ENCODE measurements at regions not wholly inside any gene's neighbourhood (a gene's known extent, or its start where the extent isn't known, plus 50 kb on each side); places are given as distances from the start of the nearest gene placed in this dataset.

DNA sequence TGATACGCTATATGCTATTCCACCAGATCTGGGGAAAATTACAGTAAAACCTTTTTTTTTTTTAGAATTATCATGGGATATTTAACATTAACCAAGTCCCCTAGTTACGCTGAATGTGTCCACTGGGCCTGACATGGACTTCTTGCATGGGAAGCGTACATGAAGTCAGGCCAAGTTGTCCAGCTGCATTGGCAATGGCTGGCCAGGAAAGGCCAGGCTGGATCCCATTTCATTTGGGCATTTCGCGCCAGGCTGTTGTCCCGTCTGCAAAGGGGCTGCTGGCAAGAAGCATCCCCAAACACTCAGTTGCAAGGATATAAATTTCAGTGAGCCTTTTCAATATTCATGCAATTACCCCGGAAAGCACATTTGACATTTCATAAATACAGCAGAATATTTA is 933.3 kb downstream of the GRID1 start:
- Mint-ChIP-seq H3K4me3 (no peak overlapping the region), H3K27me3 (peaks cover 11 to 20% of the 10 kb centered on the region in 2 donors), H3K4me1 (no peaks in the 10 kb centered on the region), H3K36me3 (no peaks in the 10 kb centered on the region), H3K27ac (no peak overlapping the region), H3K9me3 (peaks cover 0 to 4% (median 0%) of the 10 kb centered on the region in 3 donors)
- Histone ChIP-seq H3K27ac (ENCODE audit: low read length) (no peak overlapping the region), H3K36me3 (ENCODE audit: control insufficient read depth in 2 of 2, extremely low read depth in 1 of 2, insufficient read depth in 1 of 2, low read length in 1 of 2) (no peaks in the 10 kb centered on the region), H3K27me3 (replicated peaks in 1 of 2; ENCODE audit: control insufficient read depth in 2 of 2, extremely low read depth in 1 of 2, insufficient read depth in 2 of 2, low read length in 1 of 2) (peaks cover 0 to 5% of the 10 kb centered on the region in 2 experiments), H3K4me1 (ENCODE audit: control insufficient read depth in 1 of 2, extremely low read depth in 1 of 2, insufficient read depth in 2 of 2, low read length in 2 of 2) (no peaks in the 10 kb centered on the region), H3K4me3 (ENCODE audit: control insufficient read depth in 1 of 2, extremely low read depth in 1 of 2, low read length in 1 of 2) (no peak overlapping the region), H3K9me3 (no peaks in the 10 kb centered on the region)
- WGBS (ENCODE audit: insufficient coverage), result 87% methylated on average over 3 of the region's 7 CpGs
- DNase-seq, result no peak
- no peak for ATAC-seq (replicated peaks in 1 of 4)
- ChIA-PET CTCF (no interaction called here), POLR2A (no interaction called here)

DNA sequence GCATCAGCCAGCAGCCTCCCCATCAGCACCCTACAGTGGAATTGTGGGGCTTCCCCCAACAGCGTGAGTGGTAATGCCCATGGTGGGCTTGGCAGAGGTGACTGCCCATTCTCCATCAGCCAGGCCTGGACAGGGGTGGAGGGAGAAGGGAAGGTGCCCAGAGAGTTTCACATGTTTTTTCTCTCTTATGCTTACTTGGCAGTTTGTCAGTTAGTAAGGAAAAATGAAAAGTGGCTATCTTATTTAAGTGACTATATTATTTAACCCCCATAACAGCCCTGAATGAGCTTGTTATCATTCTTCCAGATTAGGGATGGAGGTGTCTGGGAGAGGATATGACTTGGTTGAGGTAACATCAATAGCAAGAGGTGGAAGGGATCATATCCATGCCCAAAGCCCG is 921.7 kb downstream of the GRID1 start:
- no peak overlapping the region for H3K27ac Mint-ChIP-seq
- ChIA-PET POLR2A (no interaction called here), CTCF (no interaction called here)
- Histone ChIP-seq H3K36me3 (ENCODE audit: control insufficient read depth in 2 of 2, extremely low read depth in 1 of 2, insufficient read depth in 1 of 2, low read length in 1 of 2) (no peaks in the 10 kb centered on the region), H3K4me3 (ENCODE audit: control insufficient read depth in 1 of 2, extremely low read depth in 1 of 2, low read length in 1 of 2) (no peak overlapping the region), H3K4me1 (ENCODE audit: control insufficient read depth in 1 of 2, extremely low read depth in 1 of 2, insufficient read depth in 2 of 2, low read length in 2 of 2) (no peaks in the 10 kb centered on the region), H3K9me3 (no peaks in the 10 kb centered on the region), H3K27me3 (replicated peaks in 1 of 2; ENCODE audit: control insufficient read depth in 2 of 2, extremely low read depth in 1 of 2, insufficient read depth in 2 of 2, low read length in 1 of 2) (peaks cover 0 to 3% of the 10 kb centered on the region in 2 experiments), H3K27ac (ENCODE audit: low read length) (no peak overlapping the region)
- ATAC-seq (replicated peaks in 1 of 4) (no peak), DNase-seq (no peak)
- no peaks in the 10 kb centered on the region for H3K36me3 Mint-ChIP-seq
- no peaks in the 10 kb centered on the region for H3K9me3 Mint-ChIP-seq
- H3K4me3 Mint-ChIP-seq, result no peak overlapping the region
- WGBS (ENCODE audit: insufficient coverage), result no CpG with 5 or more reads among the region's 2 CpGs
- H3K4me1 Mint-ChIP-seq, result no peaks in the 10 kb centered on the region
- peaks cover 0 to 7% of the 10 kb centered on the region in 2 donors for H3K27me3 Mint-ChIP-seq

DNA sequence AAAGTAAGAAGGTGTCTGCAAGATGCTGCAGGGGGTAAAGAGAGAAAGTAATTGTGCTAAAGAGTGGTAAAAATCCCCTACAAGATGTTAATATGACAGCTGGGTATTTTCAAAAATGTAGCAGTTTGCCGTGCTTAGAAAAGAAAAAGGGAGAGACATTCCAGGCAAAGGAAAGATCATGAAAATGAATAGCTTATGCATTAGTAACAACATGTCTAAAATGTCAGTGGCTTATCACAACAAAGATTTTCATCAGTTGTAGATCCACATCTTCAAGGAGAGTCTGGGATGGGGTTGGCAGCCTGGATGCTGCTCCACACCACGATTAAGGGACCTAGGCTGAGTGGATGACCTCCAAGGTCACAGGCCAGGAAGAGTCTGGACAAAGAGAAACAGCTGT is 920.9 kb downstream of the GRID1 start:
- ChIA-PET CTCF (no interaction called here), POLR2A (no interaction called here)
- ATAC-seq (replicated peaks in 1 of 4), result no peak
- H3K9me3 Mint-ChIP-seq, result no peaks in the 10 kb centered on the region
- no peak overlapping the region for H3K4me3 ChIP-seq (ENCODE audit: control insufficient read depth in 1 of 2, extremely low read depth in 1 of 2, low read length in 1 of 2)
- 38% methylated on average over 1 of the region's 2 CpGs for WGBS (ENCODE audit: insufficient coverage)
- H3K4me1 Mint-ChIP-seq, result no peaks in the 10 kb centered on the region
- H3K27me3 ChIP-seq (replicated peaks in 1 of 2; ENCODE audit: control insufficient read depth in 2 of 2, extremely low read depth in 1 of 2, insufficient read depth in 2 of 2, low read length in 1 of 2), result peaks cover 0 to 3% of the 10 kb centered on the region in 2 experiments
- H3K36me3 Mint-ChIP-seq, result no peaks in the 10 kb centered on the region
- H3K27me3 Mint-ChIP-seq, result peaks cover 0 to 4% of the 10 kb centered on the region in 2 donors
- H3K27ac ChIP-seq (ENCODE audit: low read length), result no peak overlapping the region
- no peak overlapping the region for H3K4me3 Mint-ChIP-seq
- DNase-seq, result no peak
- no peaks in the 10 kb centered on the region for H3K9me3 ChIP-seq
- no peaks in the 10 kb centered on the region for H3K4me1 ChIP-seq (ENCODE audit: control insufficient read depth in 1 of 2, extremely low read depth in 1 of 2, insufficient read depth in 2 of 2, low read length in 2 of 2)
- H3K36me3 ChIP-seq (ENCODE audit: control insufficient read depth in 2 of 2, extremely low read depth in 1 of 2, insufficient read depth in 1 of 2, low read length in 1 of 2), result no peaks in the 10 kb centered on the region
- no peak overlapping the region for H3K27ac Mint-ChIP-seq

DNA sequence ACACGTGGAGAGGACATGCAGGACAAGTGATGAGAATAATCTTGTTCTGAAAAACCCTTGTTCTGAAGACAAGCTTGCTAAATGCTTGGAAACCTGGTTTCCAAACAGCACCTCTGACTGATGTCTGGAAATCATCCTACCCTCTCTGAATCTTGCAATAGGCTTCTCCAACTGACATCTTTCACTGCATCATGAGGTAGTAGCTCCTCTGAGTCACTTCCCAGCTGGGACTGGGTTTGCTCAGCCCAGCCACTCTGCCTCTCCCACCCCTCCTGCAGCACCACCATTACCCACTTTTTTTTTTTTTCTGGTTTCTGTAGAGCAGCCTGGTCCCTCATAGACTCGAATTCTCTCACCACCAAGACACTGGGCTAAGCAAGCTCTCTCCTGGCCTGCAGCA is 919.8 kb downstream of the GRID1 start:
- H3K9me3 ChIP-seq, result no peaks in the 10 kb centered on the region
- H3K27ac ChIP-seq (ENCODE audit: low read length), result no peak overlapping the region
- Mint-ChIP-seq H3K4me1 (no peaks in the 10 kb centered on the region), H3K27ac (no peak overlapping the region), H3K27me3 (peaks cover 0 to under 1% of the 10 kb centered on the region in 2 donors), H3K4me3 (no peak overlapping the region), H3K36me3 (no peaks in the 10 kb centered on the region), H3K9me3 (no peaks in the 10 kb centered on the region)
- ChIA-PET CTCF (interaction anchor here in 1 of 2 donors (0.7 kb wide), 2 partner anchors 694 to 1030 kb away, joined by 3 to 4 read pairs; no protein-coding TSS in a partner anchor), POLR2A (no interaction called here)
- H3K4me1 ChIP-seq (ENCODE audit: control insufficient read depth in 1 of 2, extremely low read depth in 1 of 2, insufficient read depth in 2 of 2, low read length in 2 of 2), result no peaks in the 10 kb centered on the region
- peaks cover 0 to 3% of the 10 kb centered on the region in 2 experiments for H3K27me3 ChIP-seq (replicated peaks in 1 of 2; ENCODE audit: control insufficient read depth in 2 of 2, extremely low read depth in 1 of 2, insufficient read depth in 2 of 2, low read length in 1 of 2)
- H3K36me3 ChIP-seq (ENCODE audit: control insufficient read depth in 2 of 2, extremely low read depth in 1 of 2, insufficient read depth in 1 of 2, low read length in 1 of 2), result no peaks in the 10 kb centered on the region
- 56% methylated on average over 1 of the region's 2 CpGs for WGBS (ENCODE audit: insufficient coverage)
- no peak overlapping the region for H3K4me3 ChIP-seq (ENCODE audit: control insufficient read depth in 1 of 2, extremely low read depth in 1 of 2, low read length in 1 of 2)
- ATAC-seq (replicated peaks in 1 of 4), result no peak
- DNase-seq, result no peak

DNA sequence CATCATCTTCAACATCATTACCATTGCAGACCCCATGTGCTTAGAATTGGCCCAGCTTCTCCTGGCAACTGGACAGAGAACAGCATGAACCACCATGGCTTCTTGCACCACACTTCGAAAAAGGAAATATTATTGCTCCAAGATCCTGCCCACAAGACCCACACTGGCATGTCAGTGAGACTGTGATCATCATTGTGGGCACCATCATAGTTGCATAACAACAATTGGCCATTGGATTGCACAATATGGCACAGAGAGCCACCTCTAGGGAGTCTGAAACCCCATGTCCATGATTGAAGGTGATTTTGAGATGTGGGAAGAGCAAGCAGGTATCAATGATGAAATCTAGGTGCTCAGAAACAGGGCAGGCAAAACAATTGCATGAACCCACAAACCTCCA is 918.9 kb downstream of the GRID1 start:
- Mint-ChIP-seq H3K9me3 (no peaks in the 10 kb centered on the region), H3K4me1 (no peaks in the 10 kb centered on the region), H3K27ac (no peak overlapping the region), H3K4me3 (no peak overlapping the region), H3K36me3 (no peaks in the 10 kb centered on the region), H3K27me3 (peaks cover 0 to under 1% of the 10 kb centered on the region in 2 donors)
- H3K36me3 ChIP-seq (ENCODE audit: control insufficient read depth in 2 of 2, extremely low read depth in 1 of 2, insufficient read depth in 1 of 2, low read length in 1 of 2), result no peaks in the 10 kb centered on the region
- no peak overlapping the region for H3K27ac ChIP-seq (ENCODE audit: low read length)
- 50% methylated on average over 1 of the region's 1 CpG for WGBS (ENCODE audit: insufficient coverage)
- no peaks in the 10 kb centered on the region for H3K4me1 ChIP-seq (ENCODE audit: control insufficient read depth in 1 of 2, extremely low read depth in 1 of 2, insufficient read depth in 2 of 2, low read length in 2 of 2)
- no peak overlapping the region for H3K4me3 ChIP-seq (ENCODE audit: control insufficient read depth in 1 of 2, extremely low read depth in 1 of 2, low read length in 1 of 2)
- no peaks in the 10 kb centered on the region for H3K9me3 ChIP-seq
- H3K27me3 ChIP-seq (replicated peaks in 1 of 2; ENCODE audit: control insufficient read depth in 2 of 2, extremely low read depth in 1 of 2, insufficient read depth in 2 of 2, low read length in 1 of 2), result peaks cover 0 to 3% of the 10 kb centered on the region in 2 experiments
- DNase-seq (no peak), ATAC-seq (replicated peaks in 1 of 4) (no peak)
- ChIA-PET POLR2A (no interaction called here), CTCF (interaction anchor here in 1 of 2 donors (0.7 kb wide), 1 partner anchor 1029 kb away, joined by 3 read pairs; no protein-coding TSS in a partner anchor)

DNA sequence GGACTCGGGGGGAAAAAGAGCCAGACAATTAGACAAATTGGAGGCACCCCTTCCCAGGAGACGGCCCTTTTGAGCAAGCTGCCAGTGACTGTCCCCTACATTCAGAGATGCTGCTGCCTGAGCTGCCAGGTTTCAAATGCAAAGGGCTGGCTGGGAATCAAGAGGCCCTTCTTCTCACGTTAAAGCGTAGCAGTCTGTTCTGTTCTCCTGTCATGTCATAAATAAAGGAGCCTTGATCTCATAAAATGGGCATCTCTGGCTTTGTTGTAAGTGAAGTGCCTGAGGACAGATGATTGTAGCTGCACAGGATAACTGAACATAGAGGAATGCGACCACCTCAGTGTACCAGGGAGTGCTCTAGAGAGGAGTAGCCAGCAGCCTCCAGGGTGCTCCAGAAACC is 917.9 kb downstream of the GRID1 start:
- Mint-ChIP-seq H3K4me3 (no peak overlapping the region), H3K4me1 (no peaks in the 10 kb centered on the region), H3K27me3 (peaks cover 0 to 4% of the 10 kb centered on the region in 2 donors), H3K36me3 (no peaks in the 10 kb centered on the region), H3K9me3 (no peaks in the 10 kb centered on the region), H3K27ac (no peak overlapping the region)
- ChIA-PET CTCF (no interaction called here), POLR2A (no interaction called here)
- Histone ChIP-seq H3K4me3 (ENCODE audit: control insufficient read depth in 1 of 2, extremely low read depth in 1 of 2, low read length in 1 of 2) (no peak overlapping the region), H3K27ac (ENCODE audit: low read length) (no peak overlapping the region), H3K9me3 (no peaks in the 10 kb centered on the region), H3K27me3 (replicated peaks in 1 of 2; ENCODE audit: control insufficient read depth in 2 of 2, extremely low read depth in 1 of 2, insufficient read depth in 2 of 2, low read length in 1 of 2) (peaks cover 0 to 3% of the 10 kb centered on the region in 2 experiments), H3K4me1 (ENCODE audit: control insufficient read depth in 1 of 2, extremely low read depth in 1 of 2, insufficient read depth in 2 of 2, low read length in 2 of 2) (no peaks in the 10 kb centered on the region), H3K36me3 (ENCODE audit: control insufficient read depth in 2 of 2, extremely low read depth in 1 of 2, insufficient read depth in 1 of 2, low read length in 1 of 2) (no peaks in the 10 kb centered on the region)
- 71% methylated on average over 5 of the region's 5 CpGs for WGBS (ENCODE audit: insufficient coverage)
- ATAC-seq (replicated peaks in 1 of 4), result no peak
- DNase-seq, result no peak

DNA sequence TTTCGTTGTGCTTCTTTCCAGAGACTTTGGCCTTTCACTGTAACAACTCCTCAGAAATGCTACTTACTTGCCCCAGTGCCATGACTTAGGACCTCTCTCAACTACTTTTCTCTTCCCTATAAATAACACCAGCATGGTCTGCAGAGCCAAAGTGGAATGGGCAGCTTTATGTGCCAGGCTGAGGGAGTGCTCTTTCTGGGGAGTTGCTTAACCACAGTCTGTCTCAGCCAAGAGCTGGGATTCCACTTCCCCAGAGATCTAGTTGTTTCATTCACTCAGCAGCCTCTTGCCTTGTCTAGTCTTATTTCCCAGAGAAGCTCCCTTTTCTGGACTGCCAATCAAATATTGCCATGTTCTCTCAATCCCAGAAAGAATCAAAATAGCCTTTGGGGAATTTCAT is 912.2 kb downstream of the GRID1 start:
- Histone ChIP-seq H3K4me3 (ENCODE audit: control insufficient read depth in 1 of 2, extremely low read depth in 1 of 2, low read length in 1 of 2) (no peak overlapping the region), H3K27ac (ENCODE audit: low read length) (no peak overlapping the region), H3K27me3 (replicated peaks in 1 of 2; ENCODE audit: control insufficient read depth in 2 of 2, extremely low read depth in 1 of 2, insufficient read depth in 2 of 2, low read length in 1 of 2) (no peaks in the 10 kb centered on the region), H3K9me3 (no peaks in the 10 kb centered on the region), H3K4me1 (ENCODE audit: control insufficient read depth in 1 of 2, extremely low read depth in 1 of 2, insufficient read depth in 2 of 2, low read length in 2 of 2) (no peaks in the 10 kb centered on the region), H3K36me3 (ENCODE audit: control insufficient read depth in 2 of 2, extremely low read depth in 1 of 2, insufficient read depth in 1 of 2, low read length in 1 of 2) (no peaks in the 10 kb centered on the region)
- Mint-ChIP-seq H3K27me3 (peaks cover 5 to 8% of the 10 kb centered on the region in 2 donors), H3K4me3 (no peak overlapping the region), H3K36me3 (no peaks in the 10 kb centered on the region), H3K9me3 (no peaks in the 10 kb centered on the region), H3K4me1 (no peaks in the 10 kb centered on the region), H3K27ac (no peak overlapping the region)
- DNase-seq, result no peak
- CTCF ChIA-PET, result no interaction called here
- no peak for ATAC-seq (replicated peaks in 1 of 4)
- POLR2A ChIA-PET, result no interaction called here
- WGBS (ENCODE audit: insufficient coverage), result 83% methylated on average over 1 of the region's 1 CpG
